ENCODE measurements at regions not wholly inside any gene's neighbourhood (a gene's known extent, or its start where the extent isn't known, plus 50 kb on each side); places are given as distances from the start of the nearest gene placed in this dataset.
"Not testable (repeated sequence)": the region's sequence is repeated elsewhere in the genome, so short reads cannot be mapped to it uniquely, and the experiment has no call there.

GRCh38 chr1:221998186-221998612 is 256.3 kb upstream of the DUSP10 start:
- H3K79me2 ChIP-seq = no peaks in the 10 kb centered on the region
- H3K4me1 ChIP-seq = no peaks in the 10 kb centered on the region
- no peaks in the 10 kb centered on the region for H3K36me3 ChIP-seq (ENCODE audit: control insufficient read depth, insufficient read depth, low read length)
- no peaks in the 10 kb centered on the region for H3K27me3 ChIP-seq (ENCODE audit: control insufficient read depth, insufficient read depth, low read length)
- H3K4me3 ChIP-seq (ENCODE audit: low read depth, low read length) = no peak overlapping the region
- no peaks in the 10 kb centered on the region for H3K9me3 ChIP-seq (ENCODE audit: control insufficient read depth, low read length)
- no peak overlapping the region for H2AFZ ChIP-seq
- H3K27ac ChIP-seq = no peak overlapping the region
- no peak for TF ChIP-seq CTCF (IDR thresholded peaks at IDR 0.05)
- no peak overlapping the region for H3K4me2 ChIP-seq (ENCODE audit: low read length)
- no peak overlapping the region for H3K9ac ChIP-seq

- H2AFZ ChIP-seq, H3K27ac ChIP-seq: not testable (repeated sequence)
These were observed 255.1 kb upstream of the DUSP10 start for GRCh38 chr1:221997012-221997411.

GRCh38 chr1:221994939-221995338 is 253.1 kb upstream of the DUSP10 start:
- Histone ChIP-seq H3K4me2 (ENCODE audit: low read length) (no peak overlapping the region), H3K4me3 (ENCODE audit: low read depth, low read length) (no peak overlapping the region), H3K79me2 (no peaks in the 10 kb centered on the region), H3K27me3 (ENCODE audit: control insufficient read depth, insufficient read depth, low read length) (no peaks in the 10 kb centered on the region), H3K9ac (no peak overlapping the region), H3K9me3 (ENCODE audit: control insufficient read depth, low read length) (no peaks in the 10 kb centered on the region), H3K36me3 (ENCODE audit: control insufficient read depth, insufficient read depth, low read length) (no peaks in the 10 kb centered on the region), H2AFZ (no peak overlapping the region), H3K27ac (no peak overlapping the region), H3K4me1 (no peaks in the 10 kb centered on the region)
- TF ChIP-seq CTCF (IDR thresholded peaks at IDR 0.05) = no peak

More at GRCh38 chr1:221997012-221997411, 255.1 kb upstream of the DUSP10 start:
- not testable (repeated sequence) for H3K36me3 ChIP-seq (ENCODE audit: control insufficient read depth, insufficient read depth, low read length); H3K4me2 ChIP-seq (ENCODE audit: low read length); H3K79me2 ChIP-seq; H3K9ac ChIP-seq; H3K27me3 ChIP-seq (ENCODE audit: control insufficient read depth, insufficient read depth, low read length); H3K9me3 ChIP-seq (ENCODE audit: control insufficient read depth, low read length); H3K4me1 ChIP-seq; H3K4me3 ChIP-seq (ENCODE audit: low read depth, low read length)

- no peaks in the 10 kb centered on the region for H3K79me2 ChIP-seq
- no peaks in the 10 kb centered on the region for H3K4me1 ChIP-seq
- no peak overlapping the region for H3K4me2 ChIP-seq (ENCODE audit: low read length)
- no peaks in the 10 kb centered on the region for H3K27me3 ChIP-seq (ENCODE audit: control insufficient read depth, insufficient read depth, low read length)
- H3K9ac ChIP-seq = no peak overlapping the region
- no peak overlapping the region for H2AFZ ChIP-seq
- H3K4me3 ChIP-seq (ENCODE audit: low read depth, low read length) = no peak overlapping the region
- no peak overlapping the region for H3K27ac ChIP-seq
- TF ChIP-seq CTCF (IDR thresholded peaks at IDR 0.05) = no peak
- H3K36me3 ChIP-seq (ENCODE audit: control insufficient read depth, insufficient read depth, low read length) = no peaks in the 10 kb centered on the region
- H3K9me3 ChIP-seq (ENCODE audit: control insufficient read depth, low read length) = no peaks in the 10 kb centered on the region
These were observed 252.4 kb upstream of the DUSP10 start for GRCh38 chr1:221994274-221994698.

- Histone ChIP-seq H3K9ac (no peak overlapping the region), H3K36me3 (ENCODE audit: control insufficient read depth, insufficient read depth, low read length) (no peaks in the 10 kb centered on the region), H3K4me1 (no peaks in the 10 kb centered on the region), H3K4me2 (ENCODE audit: low read length) (no peak overlapping the region), H3K9me3 (ENCODE audit: control insufficient read depth, low read length) (no peaks in the 10 kb centered on the region), H3K79me2 (no peaks in the 10 kb centered on the region), H3K4me3 (ENCODE audit: low read depth, low read length) (no peak overlapping the region), H3K27me3 (ENCODE audit: control insufficient read depth, insufficient read depth, low read length) (no peaks in the 10 kb centered on the region), H2AFZ (no peak overlapping the region), H3K27ac (no peak overlapping the region)
- no peak for TF ChIP-seq CTCF (IDR thresholded peaks at IDR 0.05)
These were observed 251.6 kb upstream of the DUSP10 start for GRCh38 chr1:221993444-221993948.
